ENCODE measurements at regions not wholly inside any gene's neighbourhood (a gene's known extent, or its start where the extent isn't known, plus 50 kb on each side); places are given as distances from the start of the nearest gene placed in this dataset.
A peak's percentile ranks its signal among the peaks of the same experiment; 100 is the strongest.

- Mint-ChIP-seq H3K27me3 (ENCODE audit: unreplicated experiment) (no peaks in the 10 kb centered on the region), H3K27ac (ENCODE audit: unreplicated experiment) (no peak overlapping the region), H3K4me1 (ENCODE audit: low read depth, unreplicated experiment) (no peaks in the 10 kb centered on the region), H3K4me3 (ENCODE audit: low read depth, unreplicated experiment) (no peak overlapping the region), H3K9me3 (ENCODE audit: low read depth, unreplicated experiment) (no peaks in the 10 kb centered on the region), H3K36me3 (ENCODE audit: insufficient read depth, unreplicated experiment) (no peaks in the 10 kb centered on the region)
- intact Hi-C loops (cut with micrococcal nuclease; ENCODE audit: unreplicated experiment) = no loop called here
- TF ChIP-seq CTCF (IDR thresholded peaks at IDR 0.05; ENCODE audit: unreplicated experiment) = no peak
- CTCF ChIA-PET = no interaction called here
- BruUV-seq (replicated peaks) = no TSS peak
- DNase-seq = no peak
Observed at GRCh38 chr13:70203661-70204229, 95.5 kb upstream of the KLHL1 start.

GRCh38 chr13:70191034-70191433 is 82.8 kb upstream of the KLHL1 start:
- no peaks in the 10 kb centered on the region for H3K36me3 Mint-ChIP-seq (ENCODE audit: insufficient read depth, unreplicated experiment)
- intact Hi-C loops (cut with micrococcal nuclease; ENCODE audit: unreplicated experiment) = no loop called here
- no peak overlapping the region for H3K27ac Mint-ChIP-seq (ENCODE audit: unreplicated experiment)
- no peak for TF ChIP-seq CTCF (IDR thresholded peaks at IDR 0.05; ENCODE audit: unreplicated experiment)
- CTCF ChIA-PET = no interaction called here
- no peaks in the 10 kb centered on the region for H3K9me3 Mint-ChIP-seq (ENCODE audit: low read depth, unreplicated experiment)
- H3K4me1 Mint-ChIP-seq (ENCODE audit: low read depth, unreplicated experiment) = no peaks in the 10 kb centered on the region
- no TSS peak for BruUV-seq (replicated peaks)
- DNase-seq = no peak
- H3K27me3 Mint-ChIP-seq (ENCODE audit: unreplicated experiment) = no peaks in the 10 kb centered on the region
- no peak overlapping the region for H3K4me3 Mint-ChIP-seq (ENCODE audit: low read depth, unreplicated experiment)

- no peak for TF ChIP-seq CTCF (IDR thresholded peaks at IDR 0.05; ENCODE audit: unreplicated experiment)
- intact Hi-C loops (cut with micrococcal nuclease; ENCODE audit: unreplicated experiment) = no loop called here
- no peak for DNase-seq
- BruUV-seq (replicated peaks) = no TSS peak
- H3K9me3 Mint-ChIP-seq (ENCODE audit: low read depth, unreplicated experiment) = no peaks in the 10 kb centered on the region
- H3K4me1 Mint-ChIP-seq (ENCODE audit: low read depth, unreplicated experiment) = no peaks in the 10 kb centered on the region
- no peaks in the 10 kb centered on the region for H3K36me3 Mint-ChIP-seq (ENCODE audit: insufficient read depth, unreplicated experiment)
- H3K27me3 Mint-ChIP-seq (ENCODE audit: unreplicated experiment) = no peaks in the 10 kb centered on the region
- no peak overlapping the region for H3K27ac Mint-ChIP-seq (ENCODE audit: unreplicated experiment)
- no peak overlapping the region for H3K4me3 Mint-ChIP-seq (ENCODE audit: low read depth, unreplicated experiment)
- CTCF ChIA-PET = no interaction called here
Observed at GRCh38 chr13:70189981-70190380, 81.7 kb upstream of the KLHL1 start.

- no TSS peak for BruUV-seq (replicated peaks)
- peak; percentile 11 for DNase-seq
- no peaks in the 10 kb centered on the region for H3K27me3 Mint-ChIP-seq (ENCODE audit: unreplicated experiment)
- intact Hi-C loops (cut with micrococcal nuclease; ENCODE audit: unreplicated experiment) = no loop called here
- H3K36me3 Mint-ChIP-seq (ENCODE audit: insufficient read depth, unreplicated experiment) = no peaks in the 10 kb centered on the region
- TF ChIP-seq CTCF (IDR thresholded peaks at IDR 0.05; ENCODE audit: unreplicated experiment) = no peak
- H3K4me3 Mint-ChIP-seq (ENCODE audit: low read depth, unreplicated experiment) = no peak overlapping the region
- CTCF ChIA-PET = no interaction called here
- H3K9me3 Mint-ChIP-seq (ENCODE audit: low read depth, unreplicated experiment) = no peaks in the 10 kb centered on the region
- no peaks in the 10 kb centered on the region for H3K4me1 Mint-ChIP-seq (ENCODE audit: low read depth, unreplicated experiment)
- H3K27ac Mint-ChIP-seq (ENCODE audit: unreplicated experiment) = no peak overlapping the region
Observed at GRCh38 chr13:70188567-70188966, 80.3 kb upstream of the KLHL1 start.

All from Calu3 (cell line).